SK-N-SH treated with all-trans-retinoic acid at 6 μM for 48 hours (cell line): ENCODE measurements at regions not wholly inside any gene's neighbourhood (a gene's known extent, or its start where the extent isn't known, plus 50 kb on each side); places are given as distances from the start of the nearest gene placed in this dataset.

Experiments
- BACH2 ChIP-seq: fragments of 250-450 bp; sonication (Bioruptor Pico); IDR thresholded peaks from 2 replicates; pipeline ENCODE4 v1.9.0; 2021; ENCODE audit warnings: mild to moderate bottlenecking, borderline replicate concordance
- CSRNP3 ChIP-seq: fragments of 250-450 bp; sonication (Bioruptor Pico); IDR thresholded peaks from 2 replicates; pipeline ENCODE4 v1.5.1; 2021; ENCODE audit warnings: mild to moderate bottlenecking, moderate library complexity
- GLIS3 ChIP-seq: fragments of 250-450 bp; sonication (Bioruptor Pico); IDR thresholded peaks from 2 replicates; pipeline ENCODE4 v1.5.0; 2020; ENCODE audit warnings: mild to moderate bottlenecking, moderate library complexity
- PATZ1 ChIP-seq: fragments of 250-450 bp; sonication (Bioruptor Pico); IDR thresholded peaks from 2 replicates; pipeline ENCODE4 v1.8.0; 2020; ENCODE audit warnings: mild to moderate bottlenecking, moderate library complexity, borderline replicate concordance
- PPARA ChIP-seq: fragments of 250-450 bp; sonication (Bioruptor Pico); IDR thresholded peaks from 2 replicates; pipeline ENCODE4 v1.5.0; 2020; ENCODE audit warnings: mild to moderate bottlenecking, borderline replicate concordance
- ZFP3 ChIP-seq: fragments of 250-450 bp; sonication (Bioruptor Pico); IDR thresholded peaks from 2 replicates; pipeline ENCODE4 v1.5.0; 2020; ENCODE audit warnings: mild to moderate bottlenecking, moderate library complexity
- ZFP30 ChIP-seq: fragments of 450-650 bp; formaldehyde crosslinking; IDR thresholded peaks from 2 replicates; pipeline ENCODE4 v1.5.0; 2022; ENCODE audit warnings: mild to moderate bottlenecking, moderate library complexity
- ZNF565 ChIP-seq: fragments of 450-650 bp; formaldehyde crosslinking; conservative IDR thresholded peaks from 2 replicates; pipeline ENCODE4 v1.5.0; 2020; ENCODE audit warnings: low read depth, mild to moderate bottlenecking, moderate library complexity
- ZNF8 ChIP-seq: fragments of 450-650 bp; formaldehyde crosslinking; IDR thresholded peaks from 2 replicates; pipeline ENCODE4 v1.5.0; 2020; ENCODE audit warnings: mild to moderate bottlenecking, moderate library complexity

- no peak for TF ChIP-seq ZFP3
- no peak for TF ChIP-seq PATZ1 (CRISPR knock-in tag)
- TF ChIP-seq CSRNP3 (CRISPR knock-in tag) = no peak
- TF ChIP-seq ZFP30 = no peak
- no peak for TF ChIP-seq ZNF565 (CRISPR knock-in tag)
- TF ChIP-seq BACH2 (CRISPR knock-in tag) = no peak
- no peak for TF ChIP-seq PPARA
- TF ChIP-seq ZNF8 (CRISPR knock-in tag) = no peak
- no peak for TF ChIP-seq GLIS3
Observed at GRCh38 chr14:61174441-61174891, 106.7 kb downstream of the TMEM30B start.
